Tibial artery (tissue), 4 donors: ENCODE measurements at regions not wholly inside any gene's neighbourhood (a gene's known extent, or its start where the extent isn't known, plus 50 kb on each side); places are given as distances from the start of the nearest gene placed in this dataset.
"Not testable (repeated sequence)": the region's sequence is repeated elsewhere in the genome, so short reads cannot be mapped to it uniquely, and the experiment has no call there.

ENCODE experiments used
- DNase-seq, 2 donors: peaks; one replicate each; pipeline ENCODE4 v3.0.0-alpha.2; 2019
- H3K27ac ChIP-seq, 2 donors: fragments of 200-600 bp; sonication (generic) in 1 of 2; 1 replicate in 1 of 2; 2 replicates in 1 of 2; pipeline ENCODE4 v1.5.1; 2018 to 2019; ENCODE audit warnings: mild to moderate bottlenecking in 1 of 2
- H3K27me3 ChIP-seq, 2 donors: fragments of 200-600 bp; sonication (generic) in 1 of 2; one replicate each; pipeline versions ENCODE4 v1.5.1 to v1.6.0; 2016 to 2019
- H3K36me3 ChIP-seq, 3 donors: fragments of 200-600 bp; sonication (generic) in 2 of 3; one replicate each; pipeline ENCODE4 v1.5.1; 2016 to 2019; ENCODE audit warnings: mild to moderate bottlenecking in 2 of 3
- H3K4me1 ChIP-seq, 4 donors: fragments of 200-600 bp; sonication (generic) in 2 of 4; 1 replicate in 3 of 4; 2 replicates in 1 of 4; pipeline ENCODE4 v1.5.1; 2016 to 2019
- H3K4me3 ChIP-seq, 2 donors: fragments of 200-600 bp; sonication (generic) in 1 of 2; 1 replicate in 1 of 2; 2 replicates in 1 of 2; pipeline ENCODE4 v1.5.1; 2018 to 2019; ENCODE audit warnings: mild to moderate bottlenecking in 2 of 2
- H3K9me3 ChIP-seq, 3 donors: fragments of 200-600 bp; sonication (generic) in 1 of 3; one replicate each; pipeline ENCODE4 v1.5.1; 2016 to 2019
- intact Hi-C: fragments of 100-400 bp; cut with DNase I; formaldehyde crosslinking; loops from one replicate; pipeline ENCODE4 v1.15.0; 2023; ENCODE audit warnings: low total_unique reads
- TF ChIP-seq, protein P1 (sequence below), 2 experiments: fragments of 200-600 bp in 1 of 2; fragments of 450-650 bp in 1 of 2; IDR thresholded peaks; one replicate each; pipeline ENCODE4 v1.5.1; 2017 to 2019; ENCODE audit warnings: antibody characterized with exemption in 2 of 2, mild to moderate bottlenecking in 1 of 2, moderate library complexity in 1 of 2

DNA sequence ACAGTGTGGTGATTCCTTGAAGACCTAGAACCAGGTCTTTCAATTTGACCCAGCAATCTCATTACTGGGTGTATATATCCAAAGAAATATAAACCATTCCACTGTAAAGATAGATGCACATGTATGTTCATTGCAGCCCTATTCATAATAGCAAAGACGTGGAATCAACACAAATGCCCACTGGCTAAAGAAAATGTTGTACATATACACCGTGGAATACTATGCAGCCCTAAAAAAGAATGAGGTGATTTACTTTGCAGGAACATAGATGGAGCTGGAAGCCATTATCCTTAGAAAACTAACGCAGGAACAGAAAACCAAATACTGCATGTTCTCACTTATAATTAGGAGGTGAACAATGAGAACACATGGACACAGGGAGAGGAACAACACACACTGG is 278.0 kb upstream of the KCND2 start:
- H3K27me3 ChIP-seq, result no peaks in the 10 kb centered on the region

DNA sequence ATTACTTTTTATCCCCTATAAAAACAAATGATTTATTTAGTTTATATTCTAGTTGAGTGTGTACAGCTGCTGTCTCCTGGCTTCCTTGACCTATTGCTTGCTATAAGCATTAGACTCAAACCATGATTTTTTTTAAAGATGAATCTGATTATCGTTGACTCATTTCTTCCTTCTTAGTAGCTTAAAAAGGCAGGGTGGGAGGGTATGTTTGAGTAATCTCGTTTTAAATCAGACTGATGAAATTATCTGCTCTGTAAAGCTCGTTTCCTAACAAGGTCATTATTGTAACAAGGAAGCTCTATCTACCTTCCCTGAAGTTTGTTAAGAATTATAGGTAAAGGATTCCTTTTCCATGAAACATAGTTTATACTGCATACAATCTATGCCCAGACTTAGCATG is 276.3 kb upstream of the KCND2 start:
- Histone ChIP-seq H3K4me3 (no peak overlapping the region), H3K27me3 (no peaks in the 10 kb centered on the region), H3K27ac (no peak overlapping the region), H3K9me3 (no peaks in the 10 kb centered on the region), H3K4me1 (no peaks in the 10 kb centered on the region), H3K36me3 (no peaks in the 10 kb centered on the region)
- TF ChIP-seq, protein P1, sequence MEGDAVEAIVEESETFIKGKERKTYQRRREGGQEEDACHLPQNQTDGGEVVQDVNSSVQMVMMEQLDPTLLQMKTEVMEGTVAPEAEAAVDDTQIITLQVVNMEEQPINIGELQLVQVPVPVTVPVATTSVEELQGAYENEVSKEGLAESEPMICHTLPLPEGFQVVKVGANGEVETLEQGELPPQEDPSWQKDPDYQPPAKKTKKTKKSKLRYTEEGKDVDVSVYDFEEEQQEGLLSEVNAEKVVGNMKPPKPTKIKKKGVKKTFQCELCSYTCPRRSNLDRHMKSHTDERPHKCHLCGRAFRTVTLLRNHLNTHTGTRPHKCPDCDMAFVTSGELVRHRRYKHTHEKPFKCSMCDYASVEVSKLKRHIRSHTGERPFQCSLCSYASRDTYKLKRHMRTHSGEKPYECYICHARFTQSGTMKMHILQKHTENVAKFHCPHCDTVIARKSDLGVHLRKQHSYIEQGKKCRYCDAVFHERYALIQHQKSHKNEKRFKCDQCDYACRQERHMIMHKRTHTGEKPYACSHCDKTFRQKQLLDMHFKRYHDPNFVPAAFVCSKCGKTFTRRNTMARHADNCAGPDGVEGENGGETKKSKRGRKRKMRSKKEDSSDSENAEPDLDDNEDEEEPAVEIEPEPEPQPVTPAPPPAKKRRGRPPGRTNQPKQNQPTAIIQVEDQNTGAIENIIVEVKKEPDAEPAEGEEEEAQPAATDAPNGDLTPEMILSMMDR (IDR thresholded peaks at IDR 0.05), result no peak
- no peak for DNase-seq
- intact Hi-C loops, result no loop called here

More for the DNA sequence above, 278.0 kb upstream of the KCND2 start:
- no peaks in the 10 kb centered on the region for H3K9me3 ChIP-seq
- DNase-seq, result no peak
- TF ChIP-seq, protein P1 (IDR thresholded peaks at IDR 0.05), result no peak
- intact Hi-C loops, result no loop called here
- no peak overlapping the region for H3K4me3 ChIP-seq
- no peaks in the 10 kb centered on the region for H3K4me1 ChIP-seq
- H3K27ac ChIP-seq, result no peak overlapping the region
- H3K36me3 ChIP-seq, result no peaks in the 10 kb centered on the region

DNA sequence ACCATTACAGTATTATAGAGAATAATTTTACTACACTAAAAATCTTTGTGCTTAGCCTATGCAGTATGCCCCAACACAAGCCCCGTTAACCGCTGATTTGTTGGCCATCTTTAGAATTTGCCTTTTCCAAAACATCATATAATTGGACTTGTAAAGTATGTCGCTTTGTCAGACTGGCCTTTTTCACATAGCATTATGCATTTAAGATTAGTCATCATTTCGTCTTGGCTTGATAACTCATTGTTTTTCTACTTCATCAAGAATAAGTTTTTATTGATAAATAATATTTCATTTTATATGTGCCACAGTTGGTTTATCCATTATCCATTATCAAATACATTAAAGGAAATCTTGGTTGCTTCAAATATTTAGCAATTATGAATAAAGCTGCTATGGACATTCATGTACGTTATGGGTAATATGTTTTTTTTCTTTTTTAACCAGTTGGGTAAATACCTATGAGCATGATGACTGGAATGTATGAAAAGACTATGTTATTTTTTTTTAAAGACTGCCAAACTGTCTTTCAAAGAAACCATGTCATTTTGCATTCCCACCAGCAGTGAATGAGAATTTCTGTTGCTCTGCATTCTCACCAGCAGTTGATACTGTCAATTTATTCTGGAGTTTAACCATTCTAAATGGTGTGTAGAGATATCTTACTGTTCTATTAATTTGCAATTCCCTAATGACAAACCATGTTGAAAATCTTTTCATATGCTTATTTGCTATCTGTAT is 273.1 kb upstream of the KCND2 start:
- intact Hi-C loops, result no loop called here
- Histone ChIP-seq H3K27ac (no peak overlapping the region), H3K4me3 (no peak overlapping the region), H3K27me3 (no peaks in the 10 kb centered on the region), H3K36me3 (no peaks in the 10 kb centered on the region), H3K4me1 (no peaks in the 10 kb centered on the region), H3K9me3 (no peaks in the 10 kb centered on the region)
- TF ChIP-seq, protein P1 (IDR thresholded peaks at IDR 0.05), result no peak
- no peak for DNase-seq

DNA sequence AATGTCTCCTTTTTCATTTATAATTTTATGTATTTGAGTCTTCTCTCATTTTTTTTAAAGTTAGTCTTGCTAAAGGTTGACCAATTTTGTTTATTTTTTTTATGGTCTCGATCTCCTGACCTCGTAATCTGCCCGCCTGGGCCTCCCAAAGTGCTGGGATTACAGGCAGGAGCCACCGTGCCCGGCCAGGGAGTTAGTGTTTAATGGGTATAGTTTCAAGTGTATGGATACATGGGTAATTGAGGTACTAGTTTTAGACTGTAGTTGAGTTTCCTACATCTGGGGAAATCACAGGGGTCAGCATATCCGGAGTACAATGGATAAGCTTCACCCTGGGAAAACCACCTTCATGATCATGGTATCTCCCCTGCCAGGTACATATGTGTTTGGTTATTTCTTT is 267.3 kb upstream of the KCND2 start:
- Histone ChIP-seq H3K36me3 (no peaks in the 10 kb centered on the region), H3K9me3 (no peaks in the 10 kb centered on the region), H3K27me3 (no peaks in the 10 kb centered on the region), H3K4me1 (no peaks in the 10 kb centered on the region), H3K4me3 (no peak overlapping the region), H3K27ac (no peak overlapping the region)
- TF ChIP-seq, protein P1 (IDR thresholded peaks at IDR 0.05), result no peak
- no peak for DNase-seq
- intact Hi-C loops, result no loop called here

DNA sequence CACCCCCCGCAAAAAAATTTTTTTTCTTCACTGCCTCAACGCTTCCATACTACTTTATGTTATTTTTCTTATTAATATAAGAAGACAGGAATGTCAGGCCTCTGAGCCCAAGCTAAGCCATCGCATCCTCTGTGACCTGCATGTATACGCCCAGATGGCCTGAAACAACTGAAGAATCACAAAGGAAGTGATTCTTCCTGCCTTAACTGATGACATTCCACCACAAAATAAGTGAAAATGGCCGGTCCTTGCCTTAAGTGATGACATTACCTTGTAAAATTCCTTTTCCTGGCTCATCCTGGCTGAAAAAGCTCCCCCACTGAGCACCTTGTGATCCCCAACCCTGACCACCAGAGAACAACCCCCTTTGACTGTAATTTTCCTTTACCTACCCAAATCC is 258.7 kb upstream of the KCND2 start:
- H3K27me3 ChIP-seq, intact Hi-C loops, DNase-seq, H3K4me3 ChIP-seq, H3K9me3 ChIP-seq, H3K4me1 ChIP-seq, H3K27ac ChIP-seq, H3K36me3 ChIP-seq: not testable (repeated sequence)

DNA sequence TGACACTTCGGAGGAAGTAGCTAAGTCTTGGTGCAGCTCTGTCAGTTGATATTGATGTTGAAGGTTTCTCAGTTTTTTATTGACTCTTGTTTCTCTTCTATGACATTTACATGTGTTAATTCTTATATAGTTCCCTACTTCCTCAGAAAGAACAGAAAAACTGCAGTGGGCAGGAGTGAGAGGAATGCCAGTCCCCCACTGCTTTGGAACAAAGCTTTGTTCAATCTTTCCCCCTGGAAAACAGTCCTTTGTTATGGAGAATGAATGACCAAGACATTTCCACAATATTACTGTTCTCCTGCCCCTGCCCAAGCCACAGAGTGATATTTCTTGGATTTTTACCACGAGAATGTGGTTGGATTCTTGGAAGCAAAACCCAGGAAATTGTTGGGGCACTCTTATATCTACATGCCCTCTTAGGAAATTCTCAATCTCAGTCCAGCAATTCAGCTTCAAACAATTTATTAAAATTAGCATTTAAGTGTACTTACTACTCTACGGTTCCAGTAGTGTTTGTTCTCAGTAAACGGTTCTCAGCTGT is 258.0 kb upstream of the KCND2 start:
- TF ChIP-seq, protein P1 (IDR thresholded peaks at IDR 0.05), result no peak
- no peak for DNase-seq
- Histone ChIP-seq H3K27ac (no peak overlapping the region), H3K4me1 (no peaks in the 10 kb centered on the region), H3K4me3 (no peak overlapping the region), H3K27me3 (no peaks in the 10 kb centered on the region), H3K36me3 (no peaks in the 10 kb centered on the region), H3K9me3 (no peaks in the 10 kb centered on the region)
- intact Hi-C loops, result no loop called here
